ENCODE measurements at regions not wholly inside any gene's neighbourhood (a gene's known extent, or its start where the extent isn't known, plus 50 kb on each side); places are given as distances from the start of the nearest gene placed in this dataset.

DNA sequence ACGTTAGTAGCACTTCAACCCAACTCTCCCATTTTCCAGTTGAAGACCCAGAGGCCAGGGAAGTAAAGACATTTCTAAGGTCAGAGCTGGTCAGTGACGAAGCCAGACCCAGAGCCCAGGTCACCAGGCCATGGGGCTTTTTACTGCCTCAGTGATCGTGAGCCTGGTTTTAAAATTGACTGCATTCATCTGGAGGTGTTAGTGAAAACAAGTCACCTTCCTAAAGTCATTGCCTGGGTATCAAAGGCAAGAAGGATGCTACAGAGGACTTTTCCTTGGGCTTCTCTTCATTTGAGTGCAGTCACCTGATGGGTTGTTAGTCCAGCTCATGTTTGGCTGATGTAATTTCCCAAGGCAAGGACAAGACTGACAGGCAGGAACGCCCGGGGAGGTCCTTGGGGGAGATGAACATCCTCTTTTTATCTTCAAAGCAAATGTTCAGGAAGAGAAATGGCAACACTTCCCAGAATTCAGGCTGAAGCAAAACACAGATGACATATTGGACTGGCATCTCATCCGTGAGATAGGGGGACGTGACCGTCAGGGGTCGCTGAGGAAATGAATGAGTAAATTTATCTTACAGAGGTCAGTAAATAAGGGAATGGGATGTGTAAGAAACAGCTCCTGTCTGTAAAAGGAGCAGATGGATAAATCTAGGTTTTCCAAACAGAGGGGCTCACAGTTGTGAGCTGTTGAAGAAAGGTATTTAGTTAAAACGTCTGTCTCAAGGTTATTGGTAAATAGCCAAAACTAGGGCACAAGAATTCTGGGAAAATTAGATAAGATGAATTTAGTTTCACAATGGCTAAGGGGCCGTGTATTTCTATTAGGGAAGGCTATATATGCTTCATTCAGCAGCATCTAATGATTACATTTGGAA lies 201.2 kb downstream of the OPA1 start:
- intact Hi-C loops (cut with micrococcal nuclease; ENCODE audit: unreplicated experiment): no loop called here
- Mint-ChIP-seq H3K4me3 (ENCODE audit: low read depth, unreplicated experiment) (no peak overlapping the region), H3K9me3 (ENCODE audit: low read depth, unreplicated experiment) (peaks cover 2% of the 10 kb centered on the region), H3K36me3 (ENCODE audit: insufficient read depth, unreplicated experiment) (no peaks in the 10 kb centered on the region), H3K4me1 (ENCODE audit: low read depth, unreplicated experiment) (peaks cover 57% of the 10 kb centered on the region), H3K27me3 (ENCODE audit: unreplicated experiment) (no peaks in the 10 kb centered on the region), H3K27ac (ENCODE audit: unreplicated experiment) (no peak overlapping the region)
- CTCF ChIA-PET: no interaction called here
- TF ChIP-seq, protein P1, sequence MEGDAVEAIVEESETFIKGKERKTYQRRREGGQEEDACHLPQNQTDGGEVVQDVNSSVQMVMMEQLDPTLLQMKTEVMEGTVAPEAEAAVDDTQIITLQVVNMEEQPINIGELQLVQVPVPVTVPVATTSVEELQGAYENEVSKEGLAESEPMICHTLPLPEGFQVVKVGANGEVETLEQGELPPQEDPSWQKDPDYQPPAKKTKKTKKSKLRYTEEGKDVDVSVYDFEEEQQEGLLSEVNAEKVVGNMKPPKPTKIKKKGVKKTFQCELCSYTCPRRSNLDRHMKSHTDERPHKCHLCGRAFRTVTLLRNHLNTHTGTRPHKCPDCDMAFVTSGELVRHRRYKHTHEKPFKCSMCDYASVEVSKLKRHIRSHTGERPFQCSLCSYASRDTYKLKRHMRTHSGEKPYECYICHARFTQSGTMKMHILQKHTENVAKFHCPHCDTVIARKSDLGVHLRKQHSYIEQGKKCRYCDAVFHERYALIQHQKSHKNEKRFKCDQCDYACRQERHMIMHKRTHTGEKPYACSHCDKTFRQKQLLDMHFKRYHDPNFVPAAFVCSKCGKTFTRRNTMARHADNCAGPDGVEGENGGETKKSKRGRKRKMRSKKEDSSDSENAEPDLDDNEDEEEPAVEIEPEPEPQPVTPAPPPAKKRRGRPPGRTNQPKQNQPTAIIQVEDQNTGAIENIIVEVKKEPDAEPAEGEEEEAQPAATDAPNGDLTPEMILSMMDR (IDR thresholded peaks at IDR 0.05; ENCODE audit: unreplicated experiment): no peak
- DNase-seq: no peak
- BruUV-seq (replicated peaks): no TSS peak

DNA sequence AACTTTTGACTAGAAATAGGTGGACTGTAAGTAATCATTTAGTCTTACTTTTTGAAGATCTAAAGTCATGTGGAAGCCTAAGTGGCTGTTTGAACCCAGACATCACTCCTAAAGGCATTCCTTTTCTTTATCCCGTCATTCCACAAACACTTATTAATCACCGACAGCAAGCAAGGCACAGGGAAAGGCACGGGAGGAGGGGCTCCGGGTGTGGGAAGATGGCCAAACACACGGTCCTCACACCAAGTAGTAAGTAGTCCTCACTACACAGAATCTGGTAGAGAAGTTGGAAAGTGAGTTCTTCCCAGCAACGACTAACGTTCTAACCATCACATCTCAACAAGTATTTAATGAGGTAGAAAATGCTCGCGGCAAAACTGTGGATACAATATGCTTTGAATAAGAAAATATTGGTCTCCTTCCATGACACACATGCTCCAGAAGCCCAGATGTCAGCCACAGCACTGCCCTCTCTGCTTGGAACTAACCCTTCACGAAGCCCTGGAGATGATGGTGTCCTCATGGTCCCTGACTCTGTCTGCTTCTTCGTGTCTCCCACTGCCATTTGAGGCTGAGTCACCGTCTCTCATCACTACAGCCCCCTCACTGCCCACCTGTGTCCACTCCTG lies 202.2 kb downstream of the OPA1 start:
- CTCF ChIA-PET: no interaction called here
- no TSS peak for BruUV-seq (replicated peaks)
- H3K9me3 Mint-ChIP-seq (ENCODE audit: low read depth, unreplicated experiment): peaks cover 2% of the 10 kb centered on the region

DNA sequence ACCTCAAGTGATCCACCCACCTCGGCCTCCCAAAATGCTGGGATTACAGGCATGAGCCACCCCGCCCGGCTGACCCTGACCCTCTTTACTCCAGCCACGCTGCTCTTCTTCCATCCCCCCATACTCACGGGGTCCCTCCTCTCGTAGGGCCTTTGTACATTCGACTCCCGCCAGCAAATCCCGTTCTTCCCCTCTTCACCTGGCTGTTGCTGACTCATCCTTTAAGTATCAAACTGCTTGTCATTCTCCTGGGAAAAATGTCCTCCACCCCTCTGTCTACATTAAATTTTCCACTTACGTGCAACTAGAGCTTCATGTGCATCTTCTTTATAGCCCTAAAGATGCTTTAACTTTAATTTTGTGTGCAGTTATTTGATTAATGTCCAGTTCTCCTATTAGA lies 203.1 kb downstream of the OPA1 start:
- Mint-ChIP-seq H3K4me3 (ENCODE audit: low read depth, unreplicated experiment) (no peak overlapping the region), H3K9me3 (ENCODE audit: low read depth, unreplicated experiment) (peaks cover 2% of the 10 kb centered on the region), H3K27me3 (ENCODE audit: unreplicated experiment) (no peaks in the 10 kb centered on the region), H3K36me3 (ENCODE audit: insufficient read depth, unreplicated experiment) (no peaks in the 10 kb centered on the region), H3K4me1 (ENCODE audit: low read depth, unreplicated experiment) (peaks cover 40% of the 10 kb centered on the region), H3K27ac (ENCODE audit: unreplicated experiment) (peak overlapping the region; percentile 3)
- TF ChIP-seq, protein P1 (IDR thresholded peaks at IDR 0.05; ENCODE audit: unreplicated experiment): no peak
- no TSS peak for BruUV-seq (replicated peaks)
- CTCF ChIA-PET: no interaction called here
- no peak for DNase-seq
- intact Hi-C loops (cut with micrococcal nuclease; ENCODE audit: unreplicated experiment): no loop called here

More for the DNA sequence above, 202.2 kb downstream of the OPA1 start:
- peaks cover 49% of the 10 kb centered on the region for H3K4me1 Mint-ChIP-seq (ENCODE audit: low read depth, unreplicated experiment)
- intact Hi-C loops (cut with micrococcal nuclease; ENCODE audit: unreplicated experiment): no loop called here
- DNase-seq: no peak
- H3K27ac Mint-ChIP-seq (ENCODE audit: unreplicated experiment): no peak overlapping the region
- TF ChIP-seq, protein P1 (IDR thresholded peaks at IDR 0.05; ENCODE audit: unreplicated experiment): no peak
- H3K4me3 Mint-ChIP-seq (ENCODE audit: low read depth, unreplicated experiment): no peak overlapping the region
- no peaks in the 10 kb centered on the region for H3K27me3 Mint-ChIP-seq (ENCODE audit: unreplicated experiment)
- H3K36me3 Mint-ChIP-seq (ENCODE audit: insufficient read depth, unreplicated experiment): no peaks in the 10 kb centered on the region

DNA sequence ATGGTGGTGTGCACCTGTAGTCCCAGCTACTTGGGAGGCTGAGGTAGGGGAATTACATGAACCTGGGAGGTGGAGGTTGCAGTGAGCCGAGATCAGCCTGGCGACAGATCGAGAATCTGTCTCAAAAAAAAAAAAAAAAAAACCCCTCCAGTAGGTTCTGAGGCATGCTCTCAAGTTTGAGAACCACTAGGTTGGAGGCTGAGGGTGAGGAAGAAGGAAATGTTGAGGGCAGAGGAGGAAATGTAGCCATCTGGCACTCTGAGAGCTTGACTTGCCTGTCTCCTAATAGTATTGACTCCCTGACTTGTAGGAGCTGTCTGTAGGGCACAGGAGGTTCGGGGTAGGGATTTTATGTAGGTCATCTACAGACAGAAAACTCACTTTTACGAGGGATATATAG lies 204.6 kb downstream of the OPA1 start:
- no peak for DNase-seq
- Mint-ChIP-seq H3K4me1 (ENCODE audit: low read depth, unreplicated experiment) (peaks cover 28% of the 10 kb centered on the region), H3K9me3 (ENCODE audit: low read depth, unreplicated experiment) (peaks cover 2% of the 10 kb centered on the region), H3K4me3 (ENCODE audit: low read depth, unreplicated experiment) (no peak overlapping the region), H3K27ac (ENCODE audit: unreplicated experiment) (no peak overlapping the region), H3K36me3 (ENCODE audit: insufficient read depth, unreplicated experiment) (no peaks in the 10 kb centered on the region), H3K27me3 (ENCODE audit: unreplicated experiment) (no peaks in the 10 kb centered on the region)
- TF ChIP-seq, protein P1 (IDR thresholded peaks at IDR 0.05; ENCODE audit: unreplicated experiment): no peak
- intact Hi-C loops (cut with micrococcal nuclease; ENCODE audit: unreplicated experiment): no loop called here
- no TSS peak for BruUV-seq (replicated peaks)
- CTCF ChIA-PET: no interaction called here

Measured in Calu3 (cell line).